NT2/D1 (cell line): ENCODE measurements at regions not wholly inside any gene's neighbourhood (a gene's known extent, or its start where the extent isn't known, plus 50 kb on each side); places are given as distances from the start of the nearest gene placed in this dataset.

Experiments
- SUZ12 ChIP-seq: IDR thresholded peaks from 2 replicates; pipeline ENCODE4 v1.6.1; 2011; ENCODE audit not compliant: insufficient read length, insufficient read depth; ENCODE audit errors: extremely low read depth
- ZNF274 ChIP-seq: IDR thresholded peaks from 2 replicates; pipeline ENCODE4 v1.6.1; 2011; ENCODE audit warnings: mild to moderate bottlenecking, low read depth, low read length

DNA sequence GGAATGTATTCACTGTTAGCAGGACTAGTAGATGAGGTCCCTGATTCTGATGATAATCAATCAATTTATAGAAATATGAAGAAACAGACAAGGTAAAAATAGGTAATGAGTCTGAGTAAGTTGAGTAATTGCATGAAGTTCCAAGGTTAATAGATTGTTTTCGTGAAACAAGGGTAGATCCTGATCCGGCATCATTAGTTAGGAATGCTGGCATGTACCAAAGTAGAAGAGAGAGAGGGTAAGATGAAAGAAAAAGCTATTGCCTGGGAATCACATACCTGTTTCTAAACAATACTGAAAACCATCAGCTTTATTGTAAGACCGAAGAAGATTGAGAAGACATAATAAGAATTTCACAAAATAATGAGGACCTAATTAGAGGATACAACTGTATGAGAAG, 118.1 kb upstream of the ARPP21 start:
- TF ChIP-seq ZNF274 (no peak), SUZ12 (no peak)
